GM12878 (cell line): ENCODE measurements at regions not wholly inside any gene's neighbourhood (a gene's known extent, or its start where the extent isn't known, plus 50 kb on each side); places are given as distances from the start of the nearest gene placed in this dataset.

Source experiments
- ATAC-seq: fragments of 200-7000 bp; cut with Tn5 transposase; 3 replicates; pipeline ENCODE4 v1.9.1; 2020; ENCODE audit warnings: mild to moderate bottlenecking, moderate library complexity
- BruUV-seq: library from RNA; stranded (reverse); fragments of 400-500 nt; replicated peaks from 2 replicates; lab custom pipeline; 2021; lab: Mats Ljungman, UMichigan
- CTCF ChIA-PET: fragments of 300-600 bp; sonication (Branson Sonifier 250); formaldehyde crosslinking; extraction: SDS; loops from one replicate; lab custom pipeline; 2021; ENCODE audit warnings: inconsistent platforms; lab: Yijun Ruan, JAX
- POLR2A ChIA-PET: fragments of 350-600 bp; formaldehyde crosslinking; extraction: SDS; loops from one replicate; lab custom pipeline; 2021; ENCODE audit warnings: inconsistent platforms; lab: Charles Lee
- RAD21 ChIA-PET: fragments of 300-600 bp; sonication (Branson Sonifier 250); formaldehyde crosslinking; loops from one replicate; lab custom pipeline; 2023; ENCODE audit warnings: antibody characterized with exemption; ENCODE audit not compliant: unreplicated experiment; lab: Charles Lee
- SMC1A ChIA-PET: fragments of 300-600 bp; sonication (Branson Sonifier 250); formaldehyde crosslinking; loops from one replicate; lab custom pipeline; 2023; ENCODE audit not compliant: unreplicated experiment, uncharacterized antibody; lab: Charles Lee
- DNase-seq: peaks from one replicate; pipeline ENCODE4 v3.0.0-alpha.2; 2011; ENCODE audit warnings: low read depth, low spot score
- FAIRE-seq: peaks from 3 replicates; lab custom pipeline; 2011; peaks lifted over from hg19 to GRCh38; lab: Jason Lieb, UNC
- H2AFZ ChIP-seq: 2 replicates; pipeline ENCODE4 v1.6.0; 2011; ENCODE audit warnings: low read depth, low read length, control low read depth; ENCODE audit not compliant: control insufficient read depth
- H3K27ac ChIP-seq: 2 replicates; pipeline ENCODE4 v1.5.1; 2011; ENCODE audit warnings: control low read depth; ENCODE audit not compliant: control insufficient read depth, insufficient read depth
- H3K27me3 ChIP-seq, 2 experiments: replicated peaks in 1 of 2; 2 replicates each; pipeline versions ENCODE4 v1.6.0 to v1.6.1; 2011; ENCODE audit warnings: low read length in 1 of 2; ENCODE audit not compliant: control insufficient read depth in 2 of 2, insufficient read depth in 2 of 2
- H3K36me3 ChIP-seq, 2 experiments: 2 replicates each; pipeline ENCODE4 v1.5.1; 2011; ENCODE audit warnings: low read length in 1 of 2; ENCODE audit not compliant: control insufficient read depth in 2 of 2, insufficient read depth in 2 of 2
- H3K4me1 ChIP-seq: 2 replicates; pipeline ENCODE4 v1.6.1; 2011; ENCODE audit warnings: mild to moderate bottlenecking, low read length, moderate library complexity, mixed read lengths; ENCODE audit not compliant: control insufficient read depth, insufficient read depth
- H3K4me2 ChIP-seq: 2 replicates; pipeline ENCODE4 v1.6.0; 2011; ENCODE audit warnings: control low read depth; ENCODE audit not compliant: control insufficient read depth, insufficient read depth
- H3K4me3 ChIP-seq: fragments of 200-600 bp; sonication (generic); 2 replicates; pipeline ENCODE4 v1.5.1; 2016
- H3K79me2 ChIP-seq: 2 replicates; pipeline ENCODE4 v1.6.0; 2011; ENCODE audit warnings: low read length; ENCODE audit not compliant: control insufficient read depth, insufficient read depth
- H3K9ac ChIP-seq: 2 replicates; pipeline ENCODE4 v1.8.0; 2011; ENCODE audit warnings: low read length, control low read depth, mixed read lengths; ENCODE audit not compliant: control insufficient read depth, insufficient read depth
- H3K9me3 ChIP-seq: replicated peaks from 3 replicates; pipeline ENCODE4 v1.5.1; 2011; ENCODE audit warnings: mild to moderate bottlenecking, low read length; ENCODE audit not compliant: control insufficient read depth, insufficient read depth
- H4K20me1 ChIP-seq: 2 replicates; pipeline ENCODE4 v1.6.0; 2011; ENCODE audit not compliant: control insufficient read depth, insufficient read depth
- BCL11A ChIP-seq: IDR thresholded peaks from 2 replicates; pipeline ENCODE4 v1.6.1; 2011; ENCODE audit warnings: low read depth, low read length
- BMI1 ChIP-seq: fragments of 450-650 bp; IDR thresholded peaks from 2 replicates; pipeline ENCODE4 v1.6.1; 2016; ENCODE audit warnings: mild to moderate bottlenecking, moderate library complexity, borderline replicate concordance
- BRCA1 ChIP-seq: IDR thresholded peaks from 2 replicates; pipeline ENCODE4 v1.6.1; 2011; ENCODE audit warnings: low read depth, low read length, improper control_type of control experiment
- DPF2 ChIP-seq: fragments of 450-650 bp; IDR thresholded peaks from 2 replicates; pipeline ENCODE4 v1.6.1; 2017; ENCODE audit warnings: mild to moderate bottlenecking
- FOS ChIP-seq: IDR thresholded peaks from 3 replicates; pipeline ENCODE4 v1.6.1; 2011; ENCODE audit warnings: borderline replicate concordance; ENCODE audit not compliant: insufficient read length; ENCODE audit errors: extremely low read depth
- GATAD2B ChIP-seq: fragments of 450-650 bp; conservative IDR thresholded peaks from 2 replicates; pipeline ENCODE4 v1.6.1; 2017; ENCODE audit warnings: low read depth, mild to moderate bottlenecking, moderate library complexity
- KDM1A ChIP-seq: fragments of 200-600 bp; sonication (generic); IDR thresholded peaks from 2 replicates; pipeline ENCODE4 v1.6.1; 2016; ENCODE audit warnings: borderline replicate concordance
- POLR2AphosphoS2 ChIP-seq: IDR thresholded peaks from 2 replicates; pipeline ENCODE4 v1.6.1; 2011; ENCODE audit warnings: low read depth, mild to moderate bottlenecking, low read length, improper control_type of control experiment, moderate library complexity
- POU2F2 ChIP-seq: IDR thresholded peaks from 3 replicates; pipeline ENCODE4 v1.6.1; 2011; ENCODE audit warnings: low read depth, mild to moderate bottlenecking, low read length, borderline replicate concordance
- RUNX3 ChIP-seq: IDR thresholded peaks from 2 replicates; pipeline ENCODE4 v1.6.1; 2012; ENCODE audit warnings: low read length, inconsistent platforms
- SMAD5 ChIP-seq: IDR thresholded peaks from 2 replicates; pipeline ENCODE4 v1.6.1; 2016; ENCODE audit warnings: antibody characterized with exemption, low read depth
- SRF ChIP-seq, 2 experiments: IDR thresholded peaks; 2 replicates each; pipeline ENCODE4 v1.6.1; 2011; ENCODE audit warnings: low read depth in 2 of 2, low read length in 2 of 2, mild to moderate bottlenecking in 1 of 2, moderate library complexity in 1 of 2
- TCF12 ChIP-seq: IDR thresholded peaks from 2 replicates; pipeline ENCODE4 v1.6.1; 2011; ENCODE audit warnings: low read depth, mild to moderate bottlenecking, low read length
- TCF7 ChIP-seq: IDR thresholded peaks from 2 replicates; pipeline ENCODE4 v1.6.1; 2014; ENCODE audit warnings: antibody characterized with exemption, borderline replicate concordance
- YBX1 ChIP-seq: fragments of 450-650 bp; IDR thresholded peaks from 2 replicates; pipeline ENCODE4 v1.6.1; 2016; ENCODE audit warnings: antibody characterized with exemption
- ZNF24 ChIP-seq: fragments of 450-650 bp; IDR thresholded peaks from 2 replicates; pipeline ENCODE4 v1.6.1; 2017; ENCODE audit warnings: antibody characterized with exemption, mild to moderate bottlenecking
- ZNF274 ChIP-seq: IDR thresholded peaks from one replicate; pipeline ENCODE4 v1.8.0; 2011; ENCODE audit not compliant: insufficient read length, insufficient read depth
- WGBS: methylation state at CpG from one replicate; pipeline ENCODE4 v1.1.6; 2016; ENCODE audit warnings: low lambda C conversion rate; ENCODE audit not compliant: insufficient replicate concordance, insufficient coverage; ENCODE audit errors: missing lambda C conversion rate; 5-methylcytosine and 5-hydroxymethylcytosine counted together
- in situ Hi-C: fragments of 300-500 bp; cut with MboI; formaldehyde crosslinking; loops from 9 replicates; pipeline ENCODE4 v1.14.3; 2018; ENCODE audit warnings: mixed read lengths
- intact Hi-C: fragments of 100-400 bp; cut with micrococcal nuclease; formaldehyde crosslinking; loops from one replicate; pipeline ENCODE4 v1.14.2; 2022; ENCODE audit not compliant: unreplicated experiment
- TF ChIP-seq, protein P1 (sequence below): IDR thresholded peaks from 2 replicates; pipeline ENCODE4 v1.6.1; 2011; ENCODE audit warnings: low read depth, low read length, improper control_type of control experiment, borderline replicate concordance
- TF ChIP-seq, protein P2 (sequence below): fragments of 450-650 bp; IDR thresholded peaks from 2 replicates; pipeline ENCODE4 v1.6.1; 2017; ENCODE audit warnings: antibody characterized with exemption, mild to moderate bottlenecking, moderate library complexity
- TF ChIP-seq, protein P3 (sequence below): IDR thresholded peaks from 2 replicates; pipeline ENCODE4 v1.6.1; 2011; ENCODE audit warnings: mild to moderate bottlenecking, low read depth, low read length, moderate library complexity; ENCODE audit not compliant: insufficient replicate concordance

DNA sequence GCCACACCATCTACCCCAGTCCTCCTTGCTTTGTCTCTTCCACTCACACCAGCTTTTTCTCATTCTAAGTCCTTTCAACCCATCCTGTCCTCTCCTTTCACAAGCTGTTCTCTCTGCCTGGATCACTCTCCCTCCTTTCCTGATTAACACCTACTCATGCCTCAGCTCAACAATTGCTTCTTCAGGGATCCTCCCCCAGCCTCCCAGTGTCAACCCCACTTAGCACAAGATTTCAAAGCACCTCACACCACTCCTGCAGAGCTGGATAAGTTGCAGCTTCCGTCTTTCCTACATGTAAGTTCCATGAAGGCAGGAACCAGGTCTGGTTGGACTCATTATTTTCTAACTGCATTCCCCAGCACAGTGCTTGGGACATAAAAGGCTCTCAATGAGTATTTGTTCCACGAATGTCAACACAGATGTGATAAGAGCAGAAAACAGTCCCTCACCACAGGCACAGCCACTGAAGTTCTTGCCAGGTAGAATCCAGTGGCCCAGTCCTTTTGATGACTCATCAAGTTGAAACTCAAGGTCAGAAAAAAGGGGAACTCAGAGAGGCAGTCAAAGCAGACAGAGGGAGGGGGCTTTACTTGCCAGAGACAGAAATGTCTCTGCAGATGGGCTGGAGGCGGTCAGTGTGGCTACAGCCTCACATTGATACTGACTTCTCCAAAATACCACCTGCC lies 193.4 kb upstream of the PRDM1 start:
- H3K4me1 ChIP-seq, result peaks cover 12% of the 10 kb centered on the region
- intact Hi-C loops, result loop anchor here (5.0 to 10.0 kb wide), 3 partner anchors 150 to 408 kb away; partner anchors contain the start of gene PRDM1
- POLR2A ChIA-PET, result interaction anchor here (0.5 kb wide), 2 partner anchors 15 to 82 kb away, joined by 3 to 4 read pairs; no protein-coding TSS in a partner anchor
- TF ChIP-seq, protein P1, sequence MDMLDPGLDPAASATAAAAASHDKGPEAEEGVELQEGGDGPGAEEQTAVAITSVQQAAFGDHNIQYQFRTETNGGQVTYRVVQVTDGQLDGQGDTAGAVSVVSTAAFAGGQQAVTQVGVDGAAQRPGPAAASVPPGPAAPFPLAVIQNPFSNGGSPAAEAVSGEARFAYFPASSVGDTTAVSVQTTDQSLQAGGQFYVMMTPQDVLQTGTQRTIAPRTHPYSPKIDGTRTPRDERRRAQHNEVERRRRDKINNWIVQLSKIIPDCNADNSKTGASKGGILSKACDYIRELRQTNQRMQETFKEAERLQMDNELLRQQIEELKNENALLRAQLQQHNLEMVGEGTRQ, result no peak
- TF ChIP-seq TCF7 (no peak), YBX1 (no peak), KDM1A (no peak), BCL11A (peak; percentile 91), TCF12 (peak; percentile 94), POLR2AphosphoS2 (no peak), RUNX3 (peak; percentile 80), SMAD5 (no peak), BRCA1 (no peak), DPF2 (peak; percentile 96), ZNF274 (no peak), FOS (no peak), SRF (IDR thresholded peaks at IDR 0.05; ENCODE audit: low read depth in 2 of 2, low read length in 2 of 2) (no peak), GATAD2B (peak; percentile 60; the same call in 1 of the 2 replicates), BMI1 (peak; percentile 53; the same call in 1 of the 2 replicates), ZNF24 (no peak), POU2F2 (peak; percentile 56; the same call in 1 of the 3 replicates)
- TF ChIP-seq, protein P2, sequence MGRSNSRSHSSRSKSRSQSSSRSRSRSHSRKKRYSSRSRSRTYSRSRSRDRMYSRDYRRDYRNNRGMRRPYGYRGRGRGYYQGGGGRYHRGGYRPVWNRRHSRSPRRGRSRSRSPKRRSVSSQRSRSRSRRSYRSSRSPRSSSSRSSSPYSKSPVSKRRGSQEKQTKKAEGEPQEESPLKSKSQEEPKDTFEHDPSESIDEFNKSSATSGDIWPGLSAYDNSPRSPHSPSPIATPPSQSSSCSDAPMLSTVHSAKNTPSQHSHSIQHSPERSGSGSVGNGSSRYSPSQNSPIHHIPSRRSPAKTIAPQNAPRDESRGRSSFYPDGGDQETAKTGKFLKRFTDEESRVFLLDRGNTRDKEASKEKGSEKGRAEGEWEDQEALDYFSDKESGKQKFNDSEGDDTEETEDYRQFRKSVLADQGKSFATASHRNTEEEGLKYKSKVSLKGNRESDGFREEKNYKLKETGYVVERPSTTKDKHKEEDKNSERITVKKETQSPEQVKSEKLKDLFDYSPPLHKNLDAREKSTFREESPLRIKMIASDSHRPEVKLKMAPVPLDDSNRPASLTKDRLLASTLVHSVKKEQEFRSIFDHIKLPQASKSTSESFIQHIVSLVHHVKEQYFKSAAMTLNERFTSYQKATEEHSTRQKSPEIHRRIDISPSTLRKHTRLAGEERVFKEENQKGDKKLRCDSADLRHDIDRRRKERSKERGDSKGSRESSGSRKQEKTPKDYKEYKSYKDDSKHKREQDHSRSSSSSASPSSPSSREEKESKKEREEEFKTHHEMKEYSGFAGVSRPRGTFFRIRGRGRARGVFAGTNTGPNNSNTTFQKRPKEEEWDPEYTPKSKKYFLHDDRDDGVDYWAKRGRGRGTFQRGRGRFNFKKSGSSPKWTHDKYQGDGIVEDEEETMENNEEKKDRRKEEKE, result no peak
- TF ChIP-seq, protein P3, sequence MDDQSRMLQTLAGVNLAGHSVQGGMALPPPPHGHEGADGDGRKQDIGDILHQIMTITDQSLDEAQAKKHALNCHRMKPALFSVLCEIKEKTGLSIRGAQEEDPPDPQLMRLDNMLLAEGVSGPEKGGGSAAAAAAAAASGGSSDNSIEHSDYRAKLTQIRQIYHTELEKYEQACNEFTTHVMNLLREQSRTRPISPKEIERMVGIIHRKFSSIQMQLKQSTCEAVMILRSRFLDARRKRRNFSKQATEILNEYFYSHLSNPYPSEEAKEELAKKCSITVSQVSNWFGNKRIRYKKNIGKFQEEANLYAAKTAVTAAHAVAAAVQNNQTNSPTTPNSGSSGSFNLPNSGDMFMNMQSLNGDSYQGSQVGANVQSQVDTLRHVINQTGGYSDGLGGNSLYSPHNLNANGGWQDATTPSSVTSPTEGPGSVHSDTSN, result no peak

More for the DNA sequence above, 193.4 kb upstream of the PRDM1 start:
- ChIA-PET RAD21 (interaction anchor here (0.7 to 1.2 kb wide), 3 partner anchors 8 to 98 kb away, joined by 3 to 6 read pairs (median 5); no protein-coding TSS in a partner anchor), SMC1A (interaction anchor here (1.1 to 2.7 kb wide), 7 partner anchors 9 to 72 kb away, joined by 3 to 18 read pairs (median 5); no protein-coding TSS in a partner anchor), CTCF (interaction anchor here (0.9 to 1.2 kb wide), 3 partner anchors 9 to 43 kb away, joined by 3 to 8 read pairs (median 3); no protein-coding TSS in a partner anchor)
- in situ Hi-C loops, result no loop called here
- no peak overlapping the region; the same call in 1 of the 2 replicates for H3K27ac ChIP-seq
- H3K4me2 ChIP-seq, result no peak overlapping the region; the same call in 1 of the 2 replicates
- H3K36me3 ChIP-seq, result no peaks in the 10 kb centered on the region
- no peak overlapping the region for H2AFZ ChIP-seq
- no TSS peak for BruUV-seq
- H3K79me2 ChIP-seq, result no peaks in the 10 kb centered on the region
- H3K9me3 ChIP-seq, result no peaks in the 10 kb centered on the region
- peak; percentile 74 for DNase-seq
- peak; percentile 97 for ATAC-seq
- no peak overlapping the region for H3K9ac ChIP-seq
- no peaks in the 10 kb centered on the region for H4K20me1 ChIP-seq
- WGBS, result 39% methylated on average over 3 of the region's 3 CpGs
- H3K4me3 ChIP-seq, result no peak overlapping the region
- H3K27me3 ChIP-seq, result no peaks in the 10 kb centered on the region; a peak in 1 of 4 replicates
- FAIRE-seq, result peak; percentile 81
